ENCODE measurements at regions not wholly inside any gene's neighbourhood (a gene's known extent, or its start where the extent isn't known, plus 50 kb on each side); places are given as distances from the start of the nearest gene placed in this dataset.

DNA sequence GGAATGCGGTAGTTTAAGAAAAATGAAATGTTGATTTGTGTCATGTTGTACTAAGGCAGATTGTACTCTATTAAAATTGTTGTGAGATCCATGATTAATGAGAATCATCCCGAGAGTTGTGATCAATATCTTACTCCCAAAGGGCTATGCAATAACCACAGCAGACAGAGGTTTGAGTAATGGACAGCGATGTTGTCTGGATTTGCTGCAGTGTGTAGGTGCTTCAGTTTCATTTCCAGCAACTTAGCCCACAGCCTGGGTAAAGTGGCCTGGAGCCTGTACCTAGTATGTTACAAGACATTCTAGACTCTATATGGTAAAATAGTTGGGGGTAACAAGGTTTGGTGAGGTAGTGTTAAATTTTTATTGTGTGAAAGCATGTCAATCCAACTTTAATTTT, 794.3 kb upstream of the CDH7 start:
- no peak for TF ChIP-seq CTCF (IDR thresholded peaks at IDR 0.05)
- no peak for TF ChIP-seq MAZ (IDR thresholded peaks at IDR 0.05; ENCODE audit: borderline replicate concordance, low read depth, low read length)
- TF ChIP-seq, protein P1, sequence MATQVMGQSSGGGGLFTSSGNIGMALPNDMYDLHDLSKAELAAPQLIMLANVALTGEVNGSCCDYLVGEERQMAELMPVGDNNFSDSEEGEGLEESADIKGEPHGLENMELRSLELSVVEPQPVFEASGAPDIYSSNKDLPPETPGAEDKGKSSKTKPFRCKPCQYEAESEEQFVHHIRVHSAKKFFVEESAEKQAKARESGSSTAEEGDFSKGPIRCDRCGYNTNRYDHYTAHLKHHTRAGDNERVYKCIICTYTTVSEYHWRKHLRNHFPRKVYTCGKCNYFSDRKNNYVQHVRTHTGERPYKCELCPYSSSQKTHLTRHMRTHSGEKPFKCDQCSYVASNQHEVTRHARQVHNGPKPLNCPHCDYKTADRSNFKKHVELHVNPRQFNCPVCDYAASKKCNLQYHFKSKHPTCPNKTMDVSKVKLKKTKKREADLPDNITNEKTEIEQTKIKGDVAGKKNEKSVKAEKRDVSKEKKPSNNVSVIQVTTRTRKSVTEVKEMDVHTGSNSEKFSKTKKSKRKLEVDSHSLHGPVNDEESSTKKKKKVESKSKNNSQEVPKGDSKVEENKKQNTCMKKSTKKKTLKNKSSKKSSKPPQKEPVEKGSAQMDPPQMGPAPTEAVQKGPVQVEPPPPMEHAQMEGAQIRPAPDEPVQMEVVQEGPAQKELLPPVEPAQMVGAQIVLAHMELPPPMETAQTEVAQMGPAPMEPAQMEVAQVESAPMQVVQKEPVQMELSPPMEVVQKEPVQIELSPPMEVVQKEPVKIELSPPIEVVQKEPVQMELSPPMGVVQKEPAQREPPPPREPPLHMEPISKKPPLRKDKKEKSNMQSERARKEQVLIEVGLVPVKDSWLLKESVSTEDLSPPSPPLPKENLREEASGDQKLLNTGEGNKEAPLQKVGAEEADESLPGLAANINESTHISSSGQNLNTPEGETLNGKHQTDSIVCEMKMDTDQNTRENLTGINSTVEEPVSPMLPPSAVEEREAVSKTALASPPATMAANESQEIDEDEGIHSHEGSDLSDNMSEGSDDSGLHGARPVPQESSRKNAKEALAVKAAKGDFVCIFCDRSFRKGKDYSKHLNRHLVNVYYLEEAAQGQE (IDR thresholded peaks at IDR 0.05) = no peak
- TF ChIP-seq POLR2A (IDR thresholded peaks at IDR 0.05; ENCODE audit: low read length) = no peak
- TF ChIP-seq PHF8 (IDR thresholded peaks at IDR 0.05; ENCODE audit: borderline replicate concordance, low read depth) = no peak
- TF ChIP-seq CBX8 (IDR thresholded peaks at IDR 0.05) = no peak
- no peak for TF ChIP-seq HDAC2 (IDR thresholded peaks at IDR 0.05)
- no peak for TF ChIP-seq CEBPB (IDR thresholded peaks at IDR 0.05)
- TF ChIP-seq ZFP36 (IDR thresholded peaks at IDR 0.05; ENCODE audit: borderline replicate concordance, partially characterized antibody) = no peak
- no peak for TF ChIP-seq CBX2 (IDR thresholded peaks at IDR 0.05; ENCODE audit: borderline replicate concordance, low read depth)
- TF ChIP-seq FOSL2 (IDR thresholded peaks at IDR 0.05) = no peak
- TF ChIP-seq FOSL2 (CRISPR knock-in tag; IDR thresholded peaks at IDR 0.05) = no peak
